NCI-H82 treated with DMSO at 0.1 percent for 48 hours (cell line): ENCODE measurements at regions not wholly inside any gene's neighbourhood (a gene's known extent, or its start where the extent isn't known, plus 50 kb on each side); places are given as distances from the start of the nearest gene placed in this dataset.

Experiments
- DNase-seq: peaks from one replicate; lab custom pipeline; 2025; ENCODE audit not compliant: unreplicated experiment; lab: John Stamatoyannopoulos, UW

DNA sequence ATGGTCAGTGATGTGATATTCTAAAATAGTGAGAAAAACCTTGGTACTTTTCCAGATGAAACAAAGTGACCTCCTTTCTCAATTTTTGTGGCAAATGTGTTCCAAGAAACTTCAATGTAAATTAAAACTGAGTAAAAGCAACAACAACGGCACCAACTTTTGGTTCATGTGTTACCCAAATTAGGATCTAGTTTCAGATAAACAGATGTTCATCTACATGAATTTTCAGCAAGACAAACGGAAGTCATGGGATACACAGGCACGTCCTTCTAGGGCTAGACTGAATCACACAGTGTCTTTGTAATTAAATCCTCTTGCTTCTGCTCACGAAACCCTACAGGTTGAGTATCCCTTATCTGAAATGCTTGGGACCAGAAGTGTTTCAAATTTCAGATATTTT, 915.2 kb downstream of the TFAP2A start:
- no peak for DNase-seq

DNA sequence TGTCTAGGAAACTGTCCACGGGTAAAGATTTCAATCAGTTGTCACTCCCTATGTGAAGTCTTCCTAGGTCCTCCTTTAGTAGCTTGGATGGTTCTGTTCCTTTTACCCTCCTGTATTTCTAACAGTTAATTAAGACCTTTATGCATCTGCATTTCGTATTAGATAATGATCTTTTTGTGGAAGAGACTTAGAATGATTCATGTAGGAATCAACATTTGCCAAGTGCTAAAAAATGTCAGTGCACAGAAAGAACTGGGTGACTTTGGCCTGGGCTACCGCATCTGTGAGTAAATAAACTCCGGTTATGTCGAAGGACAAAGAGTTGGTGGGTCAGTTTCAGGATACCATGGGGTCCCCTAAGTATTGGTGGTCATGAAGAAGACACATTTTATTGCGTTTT, 918.0 kb downstream of the TFAP2A start:
- DNase-seq: no peak

DNA sequence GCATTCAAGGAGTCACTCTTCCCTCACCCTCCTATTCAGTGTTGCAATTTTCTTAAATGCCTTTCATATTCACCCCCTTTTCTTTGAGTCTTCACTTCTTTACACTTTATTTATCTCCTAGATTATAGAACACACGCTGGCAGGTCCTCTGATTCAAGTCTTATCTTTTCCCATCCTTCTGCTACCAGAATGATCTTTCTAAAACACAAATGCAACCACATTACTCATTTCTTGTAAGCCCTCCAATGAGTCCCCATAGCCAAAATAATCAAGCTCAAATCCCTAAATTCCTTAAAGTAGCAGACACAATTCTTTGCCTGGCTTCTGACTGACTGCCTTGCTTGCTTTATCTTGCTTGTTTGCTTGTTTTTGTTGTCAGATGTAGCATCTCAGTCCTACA, 920.0 kb downstream of the TFAP2A start:
- no peak for DNase-seq

DNA sequence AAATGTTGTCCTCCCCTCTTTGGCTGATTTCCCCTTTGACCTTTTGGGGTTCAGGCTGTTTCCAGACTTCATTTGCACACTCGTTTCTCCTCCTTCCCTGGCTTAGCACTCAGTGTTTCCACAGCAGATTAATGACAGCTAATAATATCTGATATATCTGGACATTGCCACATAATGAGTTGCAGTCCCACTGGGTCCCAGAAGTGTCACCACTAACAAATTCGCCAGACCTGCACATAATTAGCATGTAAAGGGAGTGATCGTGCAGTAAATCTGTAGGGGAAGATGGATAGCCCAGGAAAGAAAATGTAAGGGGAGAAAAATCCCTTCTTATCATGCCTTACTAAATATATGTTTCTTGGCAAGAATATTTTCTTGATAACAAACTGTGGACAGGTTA, 922.1 kb downstream of the TFAP2A start:
- DNase-seq: no peak

DNA sequence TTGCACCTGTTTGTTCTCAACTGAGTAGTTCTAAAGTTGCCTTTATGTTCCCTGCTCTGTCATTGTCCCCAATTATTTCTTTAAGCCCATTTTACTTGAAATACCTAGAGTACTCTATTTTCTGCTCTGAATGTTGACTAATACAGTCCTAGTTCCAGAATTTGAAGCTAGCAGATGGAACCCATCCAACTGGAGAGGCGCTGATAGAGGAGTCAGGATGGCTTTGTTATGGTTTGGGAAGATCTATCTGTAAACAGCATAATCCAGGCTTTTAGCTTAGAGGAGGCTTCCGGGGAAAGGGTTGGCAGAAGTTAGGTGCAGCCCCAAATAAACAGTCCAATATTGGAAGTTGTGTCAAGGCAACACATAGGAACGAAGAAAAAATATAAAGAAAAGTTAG, 927.7 kb downstream of the TFAP2A start:
- DNase-seq: no peak

DNA sequence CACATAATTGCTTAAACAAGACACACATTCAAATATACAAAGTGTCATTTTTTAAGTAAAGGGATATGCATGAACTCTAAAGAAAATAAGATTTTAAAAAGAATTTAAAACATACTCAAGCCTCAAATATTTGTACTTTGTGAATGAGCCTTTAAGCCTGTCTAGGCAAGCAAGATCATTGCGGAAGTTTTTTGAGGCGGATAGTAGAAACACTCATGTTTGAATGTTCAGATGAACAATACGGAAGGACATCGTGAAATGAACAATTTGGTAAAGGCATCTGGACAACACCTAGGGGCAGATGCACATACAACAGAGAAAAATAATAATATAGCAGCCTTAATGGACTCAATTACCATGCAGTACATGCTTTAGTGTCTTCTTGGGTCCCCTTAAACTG, 928.9 kb downstream of the TFAP2A start:
- DNase-seq: no peak

DNA sequence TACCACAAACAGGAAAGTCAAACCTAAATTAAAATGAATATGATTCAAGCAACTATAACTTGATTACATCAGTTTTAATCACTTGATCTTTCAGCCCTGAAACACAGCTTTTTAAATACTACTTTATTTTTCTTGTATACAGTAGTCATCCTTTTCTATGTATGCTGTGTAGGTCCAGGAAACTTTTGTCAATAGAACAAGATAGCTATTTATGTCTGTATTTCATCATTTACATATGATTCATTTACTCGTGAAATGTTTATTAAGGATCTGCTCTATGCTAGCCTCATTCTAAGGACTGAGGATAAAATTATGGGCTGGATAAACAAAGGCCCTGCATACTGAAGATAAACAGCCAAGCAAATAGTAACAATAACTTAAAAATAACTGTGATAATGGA, 930.2 kb downstream of the TFAP2A start:
- DNase-seq: no peak

DNA sequence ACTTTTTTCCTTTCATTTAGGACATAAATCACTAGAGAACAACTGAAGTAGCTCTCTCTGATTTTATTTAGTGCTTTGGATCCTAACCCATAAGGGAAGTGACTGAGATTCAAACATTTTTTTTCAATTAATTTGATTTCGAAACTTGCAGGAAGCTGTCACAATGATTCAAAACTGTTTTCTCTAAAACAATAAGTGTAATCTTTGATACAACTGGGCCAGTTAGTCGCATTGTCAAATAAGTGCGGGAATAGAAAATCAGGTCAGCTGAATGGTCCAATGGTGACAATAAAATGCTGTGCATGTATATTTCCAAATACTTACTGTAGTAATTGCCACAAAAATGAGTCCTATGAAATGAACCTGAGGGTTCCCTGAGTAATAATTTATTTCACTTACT, 930.8 kb downstream of the TFAP2A start:
- DNase-seq: no peak

DNA sequence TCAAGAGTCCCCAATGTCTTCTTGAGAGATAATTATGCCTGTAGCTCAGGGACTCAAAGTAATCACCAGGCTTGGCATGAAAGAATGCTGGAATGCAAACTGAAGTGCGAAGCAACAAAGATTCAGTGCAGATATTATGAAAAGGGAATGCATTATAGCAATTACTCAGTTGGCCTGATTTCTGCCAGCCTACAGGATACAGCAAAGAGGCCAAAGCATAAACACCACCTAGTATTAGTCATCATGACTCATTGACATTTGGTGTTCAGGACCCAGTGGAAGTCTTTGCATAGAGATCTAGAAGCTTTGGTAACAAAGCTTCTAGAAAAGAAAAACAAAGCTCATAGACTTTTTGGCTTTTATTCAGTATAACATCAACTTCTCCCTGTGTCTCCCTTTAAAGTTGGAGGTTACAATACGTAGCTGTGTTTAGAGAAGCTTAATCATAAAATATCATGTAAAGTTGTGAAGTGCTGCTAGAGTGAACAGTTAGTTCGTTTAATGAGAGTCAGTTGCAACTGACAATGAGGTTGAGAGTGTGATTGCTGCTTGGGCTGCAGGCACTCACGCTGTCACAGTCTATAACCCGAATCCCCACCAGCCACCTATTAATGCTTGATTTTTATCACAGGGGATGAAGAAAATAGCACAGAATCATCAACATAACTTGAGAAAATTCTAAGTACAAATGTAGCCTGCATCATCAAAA, 932.7 kb downstream of the TFAP2A start:
- no peak for DNase-seq

DNA sequence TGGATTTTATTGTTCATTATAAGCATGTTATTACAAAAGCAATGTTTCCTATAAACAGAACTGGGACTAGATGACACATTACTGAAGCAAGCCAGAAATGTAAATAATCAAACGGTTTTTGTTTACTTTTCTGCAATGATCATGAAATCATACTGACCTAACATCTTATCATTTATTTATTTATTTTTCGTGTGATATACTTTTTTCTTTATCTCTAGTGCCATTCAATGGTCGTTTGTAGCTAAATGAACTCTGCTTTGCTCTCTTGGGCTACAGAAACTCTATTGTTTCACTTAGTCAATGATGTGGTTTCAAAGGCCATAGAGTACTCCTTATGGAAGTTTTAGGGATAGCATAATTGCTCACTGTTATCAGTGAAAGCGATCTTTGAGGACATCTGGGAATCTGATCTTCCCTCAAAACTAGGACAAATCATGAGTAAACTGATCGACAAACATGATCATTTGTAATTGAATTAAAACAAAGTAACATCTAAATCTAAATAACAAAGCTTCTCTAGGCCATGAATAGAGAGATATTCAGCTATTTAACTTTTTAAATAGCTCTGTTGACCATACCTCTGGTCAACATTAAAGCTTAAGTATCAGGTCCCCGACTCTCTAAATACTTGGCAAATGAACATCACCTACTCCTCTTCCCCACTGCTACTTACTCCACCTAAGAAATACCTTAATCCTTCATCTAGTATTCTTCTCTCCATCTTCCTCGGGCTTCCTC, 933.4 kb downstream of the TFAP2A start:
- no peak for DNase-seq

DNA sequence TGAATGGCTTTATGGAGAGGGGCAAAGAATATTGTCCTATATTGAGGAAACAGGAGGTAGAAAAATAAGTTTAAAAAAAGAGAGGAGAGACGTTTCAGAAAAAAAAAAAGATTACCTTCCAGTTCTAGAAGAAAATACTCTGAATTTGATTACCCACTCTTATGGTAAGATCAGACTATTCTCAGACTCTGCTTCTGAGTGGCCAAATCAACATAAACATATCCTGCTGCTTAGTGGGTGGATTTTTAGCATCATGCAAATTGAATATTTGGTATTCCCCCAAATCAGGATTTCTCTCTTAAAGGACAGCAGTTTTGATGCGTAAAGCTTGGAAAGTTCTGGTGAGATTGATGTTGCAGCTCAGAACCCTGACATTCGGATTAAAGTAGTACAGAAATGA, 946.6 kb downstream of the TFAP2A start:
- DNase-seq: no peak

DNA sequence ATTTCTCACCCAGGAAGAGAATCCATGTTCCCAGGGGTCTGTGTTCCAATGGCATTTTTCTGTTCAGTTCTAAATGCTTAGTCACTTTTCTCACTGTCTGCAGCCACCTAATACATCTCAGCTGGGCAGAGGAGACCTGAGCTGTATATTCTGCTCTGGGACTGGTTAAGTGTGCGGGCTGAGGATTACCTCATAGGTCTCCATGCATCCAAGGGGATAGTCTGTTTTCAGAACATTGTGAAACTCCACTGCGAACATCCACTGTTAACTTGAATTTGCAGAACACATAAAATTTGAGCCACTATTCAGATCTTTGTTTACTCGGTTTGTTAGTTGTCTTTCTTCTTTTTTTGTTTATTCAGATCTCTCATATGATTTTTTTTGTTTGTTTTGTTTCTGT, 947.1 kb downstream of the TFAP2A start:
- no peak for DNase-seq

DNA sequence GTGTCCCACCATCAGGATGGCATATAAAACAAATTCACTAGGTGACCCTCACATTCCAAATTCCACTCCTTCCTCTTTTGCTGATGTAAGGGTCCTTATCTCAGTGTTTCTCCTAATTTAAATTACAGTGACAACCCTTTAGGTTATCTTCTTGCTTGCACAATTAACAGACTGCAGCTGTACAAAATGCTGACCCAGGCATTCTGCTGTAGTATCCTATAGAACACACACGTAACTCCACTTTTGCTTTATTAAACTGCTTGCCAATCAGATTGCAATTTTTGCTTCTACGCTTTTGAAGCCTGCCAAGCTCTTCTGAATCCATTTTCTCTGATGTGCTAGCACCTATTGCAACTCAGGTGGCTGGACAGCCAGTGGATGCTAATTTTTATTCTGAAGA, 950.3 kb downstream of the TFAP2A start:
- DNase-seq: no peak

DNA sequence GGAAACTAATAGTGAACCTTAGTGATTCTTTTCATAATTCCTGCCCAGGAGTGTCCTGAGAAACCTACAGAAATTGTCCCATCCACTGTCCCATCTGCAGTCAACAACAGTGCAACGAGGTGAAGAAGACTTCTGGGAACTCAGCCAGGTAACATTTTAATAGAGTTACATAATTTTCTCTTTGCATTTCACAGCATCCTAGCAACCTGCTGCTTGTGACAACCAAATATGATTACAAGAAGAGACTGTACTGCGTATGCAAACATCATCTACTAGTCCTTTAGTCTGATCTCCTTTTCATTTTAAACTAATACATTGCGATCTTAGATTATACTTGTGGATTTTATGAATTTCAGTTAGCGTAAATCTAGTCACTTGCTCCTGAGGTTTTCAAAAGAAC, 951.6 kb downstream of the TFAP2A start:
- DNase-seq: no peak

DNA sequence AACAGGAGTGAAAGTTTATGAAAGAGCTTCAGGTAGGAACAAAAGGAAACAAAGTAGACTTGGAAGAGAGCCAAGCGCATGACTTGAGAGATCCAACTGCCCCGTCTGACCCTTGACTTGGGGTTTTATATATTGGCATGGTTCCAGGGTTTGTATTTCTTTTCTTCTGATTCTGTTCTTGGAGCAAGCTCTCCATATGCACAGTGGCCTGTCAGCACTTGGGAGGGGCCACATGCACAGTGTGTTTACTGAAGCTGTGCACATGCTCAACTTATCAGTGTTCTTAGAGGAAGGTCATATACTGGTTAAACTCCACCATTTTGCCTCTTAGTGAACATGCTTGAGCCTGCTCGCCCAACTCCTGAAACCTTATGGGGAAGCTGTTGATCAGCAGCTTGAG, 953.7 kb downstream of the TFAP2A start:
- DNase-seq: peak; percentile 14

DNA sequence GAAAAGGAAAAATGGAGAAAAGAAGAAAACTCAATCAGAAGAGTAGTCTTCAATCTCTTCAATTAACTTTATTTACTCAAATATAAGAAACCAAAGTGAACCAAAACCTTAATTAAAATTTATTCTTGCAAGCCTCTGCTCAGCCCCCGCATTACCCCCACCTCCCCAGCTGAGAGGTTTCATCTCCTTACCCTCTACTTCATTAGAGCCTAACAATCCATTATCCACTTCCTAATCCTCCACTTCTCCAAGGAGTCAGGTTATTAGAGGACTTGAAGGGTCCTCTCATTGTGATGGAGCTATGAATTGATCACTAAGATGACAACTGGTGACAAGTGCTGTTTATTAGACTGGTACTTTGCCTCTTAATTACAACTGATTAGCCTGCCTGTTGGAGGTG, 956.5 kb downstream of the TFAP2A start:
- DNase-seq: peak; percentile 99

DNA sequence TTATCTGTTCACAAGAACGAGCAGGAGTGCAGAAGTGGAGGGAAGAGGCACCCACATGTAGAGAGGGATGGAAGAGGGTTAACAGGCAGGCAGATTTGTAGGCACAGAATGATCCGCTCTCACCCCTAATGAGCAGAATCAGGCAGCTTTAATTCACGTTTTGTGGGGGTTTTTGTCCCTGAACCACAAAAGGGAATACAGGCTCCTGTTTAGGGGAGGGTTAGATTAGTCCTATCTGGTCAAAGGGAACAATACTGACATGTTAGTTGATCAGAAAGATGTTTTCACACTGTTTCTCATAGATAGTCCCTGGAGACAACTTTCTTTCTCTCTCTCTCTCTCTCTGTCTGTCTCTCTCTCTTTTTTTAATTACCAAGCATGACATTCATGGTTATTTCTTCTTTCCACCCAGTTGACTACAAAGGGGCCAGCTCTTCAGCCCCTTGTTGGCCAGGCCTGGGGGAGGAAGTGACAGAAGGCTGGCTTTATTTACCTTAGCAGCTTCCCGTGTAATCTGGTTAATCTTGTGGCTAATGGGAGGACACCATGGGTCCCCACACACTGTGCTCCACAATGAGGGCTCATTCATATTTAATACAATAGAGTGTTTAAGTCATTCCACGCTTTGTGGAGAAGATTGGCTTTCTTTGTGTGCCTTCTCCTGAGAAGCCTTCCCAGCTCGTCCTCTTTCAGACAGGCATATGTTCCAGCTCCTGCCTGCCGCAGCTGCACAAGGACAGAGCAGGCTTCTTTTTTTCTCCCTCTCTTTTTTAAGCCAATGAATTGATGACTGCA, 958.8 kb downstream of the TFAP2A start:
- DNase-seq: peak; percentile 93

DNA sequence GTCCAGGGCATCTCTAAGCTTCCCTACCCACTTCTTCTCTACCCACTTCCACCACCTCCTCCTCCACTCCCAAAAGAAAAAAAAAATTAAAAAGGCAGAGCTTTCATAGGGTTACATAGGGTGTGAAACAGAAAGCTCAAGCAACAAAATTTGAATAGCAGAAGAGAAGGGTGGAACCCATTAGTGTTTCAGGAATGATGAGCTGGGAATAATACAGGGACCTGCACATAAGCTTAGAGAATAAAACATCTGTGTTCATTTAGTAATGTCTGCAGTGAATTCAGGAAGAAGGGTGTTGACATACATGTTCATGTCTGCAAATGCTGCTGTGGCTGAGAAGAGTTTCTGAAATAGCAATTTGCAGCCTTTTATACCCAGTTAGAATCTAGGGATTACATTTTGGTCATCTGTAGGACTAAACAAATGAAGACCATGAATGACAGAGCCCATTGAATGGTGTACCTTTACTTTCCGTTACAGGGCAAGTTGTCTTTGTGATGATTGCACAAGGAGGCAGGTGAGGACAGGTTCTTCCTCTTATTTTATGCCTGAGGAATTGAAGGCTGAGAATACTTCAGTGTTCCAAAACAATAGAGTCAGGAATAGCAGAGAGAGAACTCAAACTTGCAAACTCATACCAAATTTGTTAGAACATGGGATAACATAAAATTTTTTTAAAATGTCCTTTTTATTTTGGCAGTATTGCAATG, 975.1 kb downstream of the TFAP2A start:
- DNase-seq: no peak

DNA sequence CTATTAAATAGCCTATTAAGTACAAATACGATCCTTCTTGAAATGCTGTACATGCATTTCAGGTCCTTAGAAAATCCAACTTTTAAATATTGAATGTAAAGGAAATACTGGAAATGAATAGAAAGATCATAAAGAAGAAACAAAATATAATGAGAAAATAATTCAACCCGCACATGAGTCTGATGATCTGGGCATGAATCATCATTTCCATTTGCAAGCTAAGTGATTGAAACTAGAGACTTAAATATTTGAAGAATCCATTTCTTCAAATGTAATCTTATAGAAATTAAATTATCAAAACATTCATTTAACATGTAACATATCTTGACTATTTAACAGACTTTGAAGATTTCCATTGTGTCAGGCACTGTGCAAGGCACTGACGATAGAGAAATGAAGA, 977.0 kb downstream of the TFAP2A start:
- no peak for DNase-seq

DNA sequence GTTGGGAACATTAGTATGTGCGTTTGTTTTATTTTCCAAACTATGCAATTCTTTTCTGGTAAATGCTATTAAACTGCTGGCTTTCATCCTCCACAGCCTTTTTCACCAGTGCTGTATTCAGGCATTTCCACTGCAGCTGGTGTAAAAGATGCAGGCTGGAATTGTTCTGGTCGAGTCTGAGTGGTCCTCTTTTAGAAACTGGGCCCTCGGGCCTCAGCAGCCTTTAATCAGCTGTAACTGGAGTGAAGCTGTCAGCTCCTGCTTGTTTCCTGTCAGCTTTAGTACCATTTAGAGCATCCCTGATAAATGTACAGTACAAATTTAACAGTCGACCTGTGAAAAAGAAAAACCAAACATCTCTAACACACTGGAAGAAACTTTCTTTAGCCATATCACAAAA, 979.6 kb downstream of the TFAP2A start:
- no peak for DNase-seq

DNA sequence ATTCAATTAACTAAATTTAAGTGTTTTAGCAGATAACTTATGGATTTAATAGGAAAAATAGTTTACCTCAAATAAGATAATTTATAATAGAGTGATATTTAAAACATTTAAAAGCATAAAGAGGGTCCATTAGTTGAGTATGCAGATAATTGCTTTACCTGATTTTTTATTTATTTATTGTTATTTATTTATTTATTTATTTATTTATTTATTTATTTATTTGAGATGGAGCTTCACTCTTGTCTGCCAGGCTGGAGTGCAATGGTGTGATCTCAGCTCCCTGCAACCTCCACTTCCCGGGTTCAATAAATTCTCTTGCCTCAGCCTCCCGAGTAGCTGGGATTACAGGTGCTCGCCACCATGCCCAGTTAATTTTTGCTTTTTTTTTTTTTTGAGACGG, 982.9 kb downstream of the TFAP2A start:
- no peak for DNase-seq
